ENCODE measurements at regions not wholly inside any gene's neighbourhood (a gene's known extent, or its start where the extent isn't known, plus 50 kb on each side); places are given as distances from the start of the nearest gene placed in this dataset.

GRCh38 chr10:21203473-21204107 lies 306.5 kb upstream of the NEBL start:
- DNase-seq (ENCODE audit: low read depth), result no peak

- no peak for DNase-seq (ENCODE audit: low read depth)
Observed at GRCh38 chr10:21202776-21203462, 305.8 kb upstream of the NEBL start.

- DNase-seq (ENCODE audit: low read depth), result no peak
Observed at GRCh38 chr10:21199501-21199900, 302.4 kb upstream of the NEBL start.

- no peak for DNase-seq (ENCODE audit: low read depth)
Observed at GRCh38 chr10:21197838-21198237, 300.7 kb upstream of the NEBL start.

GRCh38 chr10:21196822-21197395 lies 299.8 kb upstream of the NEBL start:
- DNase-seq (ENCODE audit: low read depth), result no peak

DNA sequence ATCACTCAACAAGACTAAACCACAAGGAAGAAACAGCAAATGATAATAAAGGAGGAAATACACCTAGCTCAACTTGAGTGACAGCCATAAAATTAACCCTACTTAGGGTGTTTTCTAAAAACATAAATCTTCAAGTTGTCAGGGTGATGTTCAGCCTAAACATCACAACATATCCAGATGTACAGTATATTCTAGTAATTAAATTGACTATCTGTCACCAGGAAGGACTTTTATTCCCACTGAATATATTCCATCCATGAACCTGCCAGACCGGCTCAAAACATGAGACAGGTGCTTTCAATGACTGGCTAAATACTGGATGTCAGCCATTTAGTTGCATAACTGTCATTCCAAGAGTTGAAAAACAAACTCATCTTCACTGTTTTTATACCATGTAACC lies 298.1 kb upstream of the NEBL start:
- no peak for DNase-seq (ENCODE audit: low read depth)

- no peak for DNase-seq (ENCODE audit: low read depth)
Observed at GRCh38 chr10:21194510-21194993, 297.4 kb upstream of the NEBL start.

GRCh38 chr10:21193196-21193595 lies 296.1 kb upstream of the NEBL start:
- no peak for DNase-seq (ENCODE audit: low read depth)

GRCh38 chr10:21191512-21191911 lies 294.4 kb upstream of the NEBL start:
- no peak for DNase-seq (ENCODE audit: low read depth)

DNA sequence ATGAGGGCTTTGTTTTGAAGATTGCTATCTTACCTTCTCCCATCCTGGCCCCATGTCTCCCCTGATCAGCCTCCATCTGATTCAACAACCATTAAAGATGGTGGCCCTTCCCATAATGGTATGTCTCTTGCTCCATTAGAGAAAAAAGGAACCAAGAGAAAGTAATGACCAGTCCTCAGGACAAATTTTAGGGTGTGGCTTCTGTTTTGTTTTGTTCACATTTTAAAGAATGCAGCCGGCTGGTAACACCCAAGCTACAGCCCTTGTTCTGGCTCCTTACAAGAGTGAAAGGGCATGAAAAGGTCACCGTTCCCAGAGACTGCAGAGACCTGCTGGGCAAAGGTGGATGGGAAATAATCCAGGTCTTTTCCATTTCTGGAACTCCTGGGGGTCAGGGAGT lies 287.9 kb upstream of the NEBL start:
- no peak for DNase-seq (ENCODE audit: low read depth)

DNA sequence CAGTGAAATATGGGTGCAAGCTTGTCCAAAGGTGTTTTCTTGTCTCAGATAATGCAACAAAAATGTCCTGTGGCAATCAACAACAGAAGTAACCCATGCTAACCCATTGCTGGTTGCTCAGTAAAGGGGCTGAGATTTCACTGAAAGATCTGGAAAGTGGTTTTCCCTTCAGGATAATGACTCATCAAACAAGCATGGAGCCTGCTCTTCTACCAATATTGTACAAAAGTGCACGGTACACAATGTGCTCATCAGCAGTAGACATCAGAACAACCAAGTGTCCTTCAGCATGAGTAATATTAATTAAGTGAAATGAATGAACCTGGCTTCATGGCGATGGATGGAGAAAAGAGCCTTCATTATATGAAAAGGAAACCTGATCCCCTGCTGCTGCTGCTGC lies 287.1 kb upstream of the NEBL start:
- DNase-seq (ENCODE audit: low read depth), result no peak

GRCh38 chr10:21183025-21183424 lies 285.9 kb upstream of the NEBL start:
- DNase-seq (ENCODE audit: low read depth), result no peak

DNA sequence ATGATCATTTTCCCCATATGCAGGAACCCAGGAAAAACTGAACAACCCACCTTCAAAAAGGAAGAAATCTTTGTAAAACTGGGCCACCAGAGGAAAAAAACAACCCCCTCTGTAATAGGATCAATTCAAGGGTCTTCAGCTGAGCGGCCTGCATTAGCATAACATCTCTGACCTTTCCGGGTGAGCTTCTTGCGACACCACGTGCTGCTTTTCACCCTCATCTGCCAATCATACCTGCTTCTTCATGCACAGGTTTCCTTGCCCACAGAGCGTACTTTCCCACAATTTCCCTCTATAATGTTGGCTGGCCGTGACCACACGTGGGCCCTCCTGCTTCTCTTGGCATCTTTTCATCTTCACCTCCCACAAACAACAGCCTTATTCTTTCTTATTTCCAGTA lies 284.3 kb upstream of the NEBL start:
- DNase-seq (ENCODE audit: low read depth), result no peak

DNA sequence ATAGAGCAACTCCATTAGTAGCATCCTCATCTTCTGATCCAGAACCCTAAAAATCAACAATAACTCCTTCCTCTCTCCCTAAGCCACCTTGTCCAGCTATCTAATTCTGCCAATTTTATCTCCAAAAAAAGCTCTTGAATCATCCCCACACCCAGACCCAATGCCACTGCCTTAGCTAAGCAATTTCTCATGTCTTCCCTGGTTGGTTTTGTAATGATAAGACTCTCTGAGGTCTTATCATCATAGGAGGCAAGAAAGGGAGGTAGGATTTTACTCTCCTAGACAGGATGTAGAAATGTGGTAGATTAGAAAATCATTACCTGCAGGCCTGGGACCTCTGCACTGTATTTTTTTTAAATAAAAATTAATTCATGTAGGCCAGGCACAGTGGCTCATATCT lies 283.5 kb upstream of the NEBL start:
- no peak for DNase-seq (ENCODE audit: low read depth)

- no peak for DNase-seq (ENCODE audit: low read depth)
Observed at GRCh38 chr10:21176934-21177480, 279.9 kb upstream of the NEBL start.

DNA sequence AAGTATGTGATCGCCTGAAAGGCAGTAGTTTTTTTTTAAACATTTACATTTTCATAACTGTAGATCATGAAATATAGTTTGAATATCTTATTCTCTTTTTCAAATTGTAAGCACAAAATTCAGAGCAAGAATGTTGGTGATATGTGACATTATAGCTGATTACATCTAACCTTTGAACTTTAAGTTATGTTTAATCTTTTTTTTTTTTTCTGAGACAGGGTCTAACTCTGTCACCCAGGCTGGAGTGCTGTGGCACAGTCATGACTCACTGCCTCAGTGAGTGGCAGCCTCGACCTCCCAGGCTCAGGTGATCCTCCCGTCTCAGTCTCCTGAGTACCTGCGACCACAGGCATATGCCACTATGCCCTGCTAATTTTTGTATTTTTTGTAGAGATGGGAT lies 278.7 kb upstream of the NEBL start:
- no peak for DNase-seq (ENCODE audit: low read depth)

- DNase-seq (ENCODE audit: low read depth), result no peak
Observed at GRCh38 chr10:21174715-21175495, 277.8 kb upstream of the NEBL start.

GRCh38 chr10:21173802-21174714 lies 276.9 kb upstream of the NEBL start:
- no peak for DNase-seq (ENCODE audit: low read depth)

DNA sequence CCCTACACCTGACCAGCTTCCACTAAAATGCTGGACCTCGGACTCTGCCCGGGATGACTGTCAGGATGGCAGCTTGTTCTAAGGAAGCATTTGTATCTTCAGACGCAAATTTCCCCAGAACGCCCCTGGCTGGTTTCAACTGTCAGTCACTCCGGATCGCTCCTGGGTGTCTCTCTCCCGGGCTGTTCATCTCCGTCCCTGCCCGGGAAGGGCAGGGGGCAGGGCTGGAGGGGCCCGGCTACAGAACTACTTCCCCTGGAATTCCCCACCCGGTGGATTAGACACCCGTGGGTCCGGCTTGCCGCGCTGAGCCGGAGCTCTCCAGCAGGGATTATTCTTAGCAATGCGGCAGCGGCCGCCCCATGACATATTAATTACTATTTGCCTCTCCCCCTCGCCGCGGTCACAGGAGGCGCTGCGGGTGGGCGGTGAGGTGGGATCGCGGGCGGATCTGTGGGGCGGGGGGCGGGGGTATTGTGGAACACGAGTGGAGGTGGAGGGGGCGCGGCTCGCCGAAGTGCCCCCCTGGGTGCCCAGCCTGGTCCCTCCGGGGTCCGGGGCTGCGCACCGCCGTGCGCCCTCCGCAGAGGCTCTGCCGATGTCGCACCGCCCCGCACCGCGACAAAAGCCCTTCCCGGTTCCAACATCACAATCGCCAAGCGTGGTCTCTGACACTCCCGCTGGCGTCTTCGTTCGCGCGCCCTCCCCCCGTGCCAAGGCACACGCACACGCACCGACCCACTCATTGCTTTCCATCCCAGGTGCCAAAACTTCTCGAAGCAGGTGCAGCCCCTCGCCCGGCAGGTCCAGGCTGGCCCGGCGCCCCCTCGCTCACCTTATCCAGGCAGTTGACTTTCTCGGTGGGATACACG lies 276.1 kb upstream of the NEBL start:
- no peak for DNase-seq (ENCODE audit: low read depth)

DNA sequence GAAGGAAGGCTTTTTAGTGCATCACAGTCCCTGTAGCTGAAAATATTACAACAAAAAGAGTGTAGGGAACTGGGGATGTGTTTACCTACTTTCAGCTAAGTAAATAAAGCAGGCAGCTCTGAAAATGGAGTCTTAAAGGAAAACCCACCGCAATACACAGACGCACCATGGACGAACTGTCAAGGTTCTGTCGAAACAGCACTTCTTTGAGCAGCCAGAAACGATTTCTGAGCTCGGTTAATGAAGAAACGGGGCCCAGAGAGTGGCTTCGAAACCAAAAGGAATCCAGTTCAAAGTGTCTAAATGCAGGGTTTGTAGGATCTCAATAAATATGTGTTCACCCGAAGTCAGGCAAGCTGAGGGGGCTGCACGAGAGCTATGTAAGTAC lies 275.4 kb upstream of the NEBL start:
- no peak for DNase-seq (ENCODE audit: low read depth)
